Uterus (tissue), 3 donors: ENCODE measurements at regions not wholly inside any gene's neighbourhood (a gene's known extent, or its start where the extent isn't known, plus 50 kb on each side); places are given as distances from the start of the nearest gene placed in this dataset.

Experiments
- DNase-seq, 2 donors: peaks; one replicate each; pipeline ENCODE4 v3.0.0-alpha.2; 2019 to 2020
- H3K27ac ChIP-seq, 2 donors: fragments of 200-600 bp; sonication (generic); 1 replicate in 1 of 2; 2 replicates in 1 of 2; pipeline ENCODE4 v1.5.1; 2016 to 2018
- H3K27me3 ChIP-seq, 2 donors: fragments of 200-600 bp; sonication (generic); one replicate each; pipeline ENCODE4 v1.5.1; 2018 to 2019; ENCODE audit warnings: control low read depth in 1 of 2
- H3K36me3 ChIP-seq, 2 donors: fragments of 200-600 bp; sonication (generic); one replicate each; pipeline ENCODE4 v1.5.1; 2019; ENCODE audit warnings: control low read depth in 1 of 2
- H3K4me1 ChIP-seq, 2 donors: fragments of 200-600 bp; sonication (generic); one replicate each; pipeline ENCODE4 v1.5.1; 2018 to 2019; ENCODE audit warnings: control low read depth in 1 of 2
- H3K4me3 ChIP-seq, 2 donors: fragments of 200-600 bp; sonication (generic); 1 replicate in 1 of 2; 2 replicates in 1 of 2; pipeline ENCODE4 v1.5.1; 2018 to 2019; ENCODE audit warnings: mild to moderate bottlenecking in 1 of 2
- H3K9me3 ChIP-seq, 2 donors: fragments of 200-600 bp; sonication (generic); one replicate each; pipeline ENCODE4 v1.5.1; 2019; ENCODE audit warnings: control low read depth in 1 of 2
- CTCF ChIP-seq, 4 experiments: fragments of 200-600 bp in 2 of 4; fragments of 450-650 bp in 2 of 4; sonication (generic) in 2 of 4; IDR thresholded peaks; one replicate each; pipeline ENCODE4 v1.5.1; 2016 to 2019; ENCODE audit warnings: antibody characterized with exemption in 4 of 4, mild to moderate bottlenecking in 2 of 4, moderate library complexity in 1 of 4
- POLR2A ChIP-seq, 2 donors: fragments of 450-650 bp; IDR thresholded peaks; one replicate each; pipeline ENCODE4 v1.6.1; 2016; ENCODE audit warnings: antibody characterized with exemption in 2 of 2, mild to moderate bottlenecking in 1 of 2, moderate library complexity in 1 of 2
- intact Hi-C: fragments of 100-400 bp; cut with DNase I; formaldehyde crosslinking; loops from one replicate; pipeline ENCODE4 v1.15.1; 2023; ENCODE audit warnings: low total_unique reads
- donor health status: DM: yes; HTN: yes; CAD: no.

GRCh38 chr5:20524991-20525529, 537.1 kb upstream of the CDH18 start:
- no peaks in the 10 kb centered on the region for H3K36me3 ChIP-seq
- TF ChIP-seq POLR2A (IDR thresholded peaks at IDR 0.05): no peak
- no peak for TF ChIP-seq CTCF (IDR thresholded peaks at IDR 0.05)
- DNase-seq: no peak
- H3K27me3 ChIP-seq: no peaks in the 10 kb centered on the region
- H3K27ac ChIP-seq: no peak overlapping the region
- intact Hi-C loops: no loop called here
- H3K4me1 ChIP-seq: no peaks in the 10 kb centered on the region
- no peaks in the 10 kb centered on the region for H3K9me3 ChIP-seq
- no peak overlapping the region for H3K4me3 ChIP-seq

- no peaks in the 10 kb centered on the region for H3K9me3 ChIP-seq
Observed at GRCh38 chr5:20522905-20523482, 535.0 kb upstream of the CDH18 start.

GRCh38 chr5:20515606-20516005, 527.6 kb upstream of the CDH18 start:
- Histone ChIP-seq H3K4me3 (no peak overlapping the region), H3K36me3 (no peaks in the 10 kb centered on the region), H3K4me1 (no peaks in the 10 kb centered on the region), H3K27me3 (no peaks in the 10 kb centered on the region), H3K9me3 (no peaks in the 10 kb centered on the region), H3K27ac (no peak overlapping the region)
- intact Hi-C loops: no loop called here
- DNase-seq: no peak
- TF ChIP-seq POLR2A (IDR thresholded peaks at IDR 0.05) (no peak), CTCF (IDR thresholded peaks at IDR 0.05) (no peak)

More at GRCh38 chr5:20522905-20523482, 535.0 kb upstream of the CDH18 start:
- no peak for DNase-seq
- intact Hi-C loops: no loop called here
- H3K27ac ChIP-seq: no peak overlapping the region
- H3K36me3 ChIP-seq: no peaks in the 10 kb centered on the region
- H3K27me3 ChIP-seq: no peaks in the 10 kb centered on the region
- H3K4me3 ChIP-seq: no peak overlapping the region
- no peak for TF ChIP-seq POLR2A (IDR thresholded peaks at IDR 0.05)
- TF ChIP-seq CTCF (IDR thresholded peaks at IDR 0.05): no peak
- no peaks in the 10 kb centered on the region for H3K4me1 ChIP-seq

GRCh38 chr5:20514145-20514544, 526.1 kb upstream of the CDH18 start:
- intact Hi-C loops: no loop called here
- no peaks in the 10 kb centered on the region for H3K9me3 ChIP-seq
- no peaks in the 10 kb centered on the region for H3K27me3 ChIP-seq
- DNase-seq: no peak
- H3K4me3 ChIP-seq: no peak overlapping the region
- no peak overlapping the region for H3K27ac ChIP-seq
- H3K4me1 ChIP-seq: no peaks in the 10 kb centered on the region
- no peaks in the 10 kb centered on the region for H3K36me3 ChIP-seq
- TF ChIP-seq POLR2A (IDR thresholded peaks at IDR 0.05) (no peak), CTCF (IDR thresholded peaks at IDR 0.05) (no peak)

- no peaks in the 10 kb centered on the region for H3K9me3 ChIP-seq
- H3K4me1 ChIP-seq: no peaks in the 10 kb centered on the region
- intact Hi-C loops: no loop called here
- no peak overlapping the region for H3K27ac ChIP-seq
- no peak for DNase-seq
- H3K4me3 ChIP-seq: no peak overlapping the region
- no peaks in the 10 kb centered on the region for H3K27me3 ChIP-seq
- no peaks in the 10 kb centered on the region for H3K36me3 ChIP-seq
- TF ChIP-seq POLR2A (IDR thresholded peaks at IDR 0.05): no peak
- TF ChIP-seq CTCF (IDR thresholded peaks at IDR 0.05): no peak
Observed at GRCh38 chr5:20500546-20500945, 512.5 kb upstream of the CDH18 start.
